ENCODE measurements at regions not wholly inside any gene's neighbourhood (a gene's known extent, or its start where the extent isn't known, plus 50 kb on each side); places are given as distances from the start of the nearest gene placed in this dataset.

GRCh38 chr1:14514739-14515138 is 83.7 kb upstream of the KAZN start:
- H3K18ac ChIP-seq (ENCODE audit: low read length) = no peak overlapping the region
- no peaks in the 10 kb centered on the region for H3K79me1 ChIP-seq (ENCODE audit: low read depth, low read length)
- H3K23ac ChIP-seq (ENCODE audit: low read depth, low read length, poor library complexity) = no peak overlapping the region
- WGBS, 2 donors (ENCODE audit: extremely low coverage in 2 of 2, insufficient read length in 2 of 2, insufficient replicate concordance in 1 of 2) = no CpG with 5 or more reads among the region's 2 CpGs
- H2BK120ac ChIP-seq (ENCODE audit: low read depth, low read length) = no peak overlapping the region
- no peak overlapping the region for H2BK5ac ChIP-seq (ENCODE audit: low read length)
- H3K27me3 ChIP-seq (ENCODE audit: control insufficient read depth in 3 of 3, insufficient read depth in 3 of 3, low read depth in 1 of 3, low read length in 3 of 3) = no peaks in the 10 kb centered on the region
- no peak for DNase-seq (ENCODE audit: low spot score)
- H3K4me3 ChIP-seq (ENCODE audit: low read length in 2 of 2) = no peak overlapping the region
- H3K4me1 ChIP-seq (ENCODE audit: control insufficient read depth in 2 of 2, insufficient read depth in 1 of 2, low read depth in 1 of 2, low read length in 2 of 2) = peaks cover 4 to 8% of the 10 kb centered on the region in 2 donors
- no peak overlapping the region for H2AFZ ChIP-seq (ENCODE audit: low read length)
- H2BK12ac ChIP-seq (ENCODE audit: low read length) = no peak overlapping the region
- no peak overlapping the region for H3K4me2 ChIP-seq (ENCODE audit: insufficient read depth, low read length, poor library complexity, severe bottlenecking)
- no peak overlapping the region for H2BK15ac ChIP-seq (ENCODE audit: low read length)
- H3K4ac ChIP-seq (ENCODE audit: low read length) = no peak overlapping the region
- no peaks in the 10 kb centered on the region for H3K36me3 ChIP-seq (replicated peaks in 1 of 2; ENCODE audit: control insufficient read depth in 2 of 2, insufficient read depth in 2 of 2, low read length in 2 of 2)
- no peaks in the 10 kb centered on the region for H3K9me3 ChIP-seq (replicated peaks in 1 of 2; ENCODE audit: control insufficient read depth in 2 of 2, insufficient read depth in 1 of 2, low read depth in 1 of 2, low read length in 2 of 2)
- no peak overlapping the region for H3K27ac ChIP-seq (replicated peaks; ENCODE audit: low read length)
- H4K8ac ChIP-seq (ENCODE audit: low read depth, low read length) = no peak overlapping the region
- no peak overlapping the region for H4K91ac ChIP-seq (ENCODE audit: low read depth, low read length, poor library complexity)
- H3K9ac ChIP-seq (ENCODE audit: low read depth, low read length, poor library complexity) = no peak overlapping the region
- no peak overlapping the region for H2AK5ac ChIP-seq (ENCODE audit: low read depth, low read length)
- no peak overlapping the region for H3K14ac ChIP-seq (ENCODE audit: low read length)

- Histone ChIP-seq H3K27ac (replicated peaks; ENCODE audit: low read length) (no peak overlapping the region), H3K27me3 (ENCODE audit: control insufficient read depth in 3 of 3, insufficient read depth in 3 of 3, low read depth in 1 of 3, low read length in 3 of 3) (no peaks in the 10 kb centered on the region), H4K91ac (ENCODE audit: low read depth, low read length, poor library complexity) (no peak overlapping the region), H4K8ac (ENCODE audit: low read depth, low read length) (no peak overlapping the region), H3K4me1 (ENCODE audit: control insufficient read depth in 2 of 2, insufficient read depth in 1 of 2, low read depth in 1 of 2, low read length in 2 of 2) (peaks cover 7% of the 10 kb centered on the region in 2 donors), H2AFZ (ENCODE audit: low read length) (no peak overlapping the region), H3K36me3 (replicated peaks in 1 of 2; ENCODE audit: control insufficient read depth in 2 of 2, insufficient read depth in 2 of 2, low read length in 2 of 2) (no peaks in the 10 kb centered on the region), H3K9ac (ENCODE audit: low read depth, low read length, poor library complexity) (no peak overlapping the region), H3K4me3 (ENCODE audit: low read length in 2 of 2) (no peak overlapping the region), H2BK12ac (ENCODE audit: low read length) (no peak overlapping the region), H3K79me1 (ENCODE audit: low read depth, low read length) (no peaks in the 10 kb centered on the region), H3K23ac (ENCODE audit: low read depth, low read length, poor library complexity) (no peak overlapping the region), H2BK15ac (ENCODE audit: low read length) (no peak overlapping the region), H3K4ac (ENCODE audit: low read length) (no peak overlapping the region), H2BK5ac (ENCODE audit: low read length) (no peak overlapping the region), H3K18ac (ENCODE audit: low read length) (peak overlapping the region; percentile 15), H3K4me2 (ENCODE audit: insufficient read depth, low read length, poor library complexity, severe bottlenecking) (no peak overlapping the region), H3K9me3 (replicated peaks in 1 of 2; ENCODE audit: control insufficient read depth in 2 of 2, insufficient read depth in 1 of 2, low read depth in 1 of 2, low read length in 2 of 2) (no peaks in the 10 kb centered on the region), H2BK120ac (ENCODE audit: low read depth, low read length) (no peak overlapping the region), H3K14ac (ENCODE audit: low read length) (no peak overlapping the region), H2AK5ac (ENCODE audit: low read depth, low read length) (no peak overlapping the region)
- DNase-seq (ENCODE audit: low spot score) = no peak
- WGBS, 2 donors (ENCODE audit: extremely low coverage in 2 of 2, insufficient read length in 2 of 2, insufficient replicate concordance in 1 of 2) = no CpG with 5 or more reads among the region's 6 CpGs
Observed at GRCh38 chr1:14516974-14517840, 81.3 kb upstream of the KAZN start.

DNA sequence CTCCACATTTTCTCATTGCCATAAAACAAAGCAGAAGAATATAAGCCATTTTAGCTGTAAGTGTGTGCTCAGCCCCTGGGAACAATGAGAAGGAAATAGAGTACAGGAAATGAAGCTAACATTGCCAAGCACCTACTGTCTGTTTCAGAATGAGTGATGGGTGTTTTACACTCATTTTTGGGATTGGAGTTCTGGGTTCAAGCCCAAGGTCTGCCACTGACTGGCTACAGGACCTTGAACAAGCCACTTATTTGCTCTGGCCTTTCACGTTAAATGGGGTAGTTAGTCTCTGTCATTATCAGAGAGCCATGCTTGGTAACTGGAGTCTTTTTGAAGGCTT is 80.7 kb upstream of the KAZN start:
- H3K18ac ChIP-seq (ENCODE audit: low read length) = no peak overlapping the region
- no peaks in the 10 kb centered on the region for H3K36me3 ChIP-seq (replicated peaks in 1 of 2; ENCODE audit: control insufficient read depth in 2 of 2, insufficient read depth in 2 of 2, low read length in 2 of 2)
- no peak for DNase-seq (ENCODE audit: low spot score)
- no peaks in the 10 kb centered on the region for H3K79me1 ChIP-seq (ENCODE audit: low read depth, low read length)
- no peak overlapping the region for H2BK120ac ChIP-seq (ENCODE audit: low read depth, low read length)
- no peak overlapping the region for H4K91ac ChIP-seq (ENCODE audit: low read depth, low read length, poor library complexity)
- no peak overlapping the region for H2BK12ac ChIP-seq (ENCODE audit: low read length)
- no peak overlapping the region for H2BK15ac ChIP-seq (ENCODE audit: low read length)
- H3K27me3 ChIP-seq (ENCODE audit: control insufficient read depth in 3 of 3, insufficient read depth in 3 of 3, low read depth in 1 of 3, low read length in 3 of 3) = no peaks in the 10 kb centered on the region
- no peak overlapping the region for H2AFZ ChIP-seq (ENCODE audit: low read length)
- no peak overlapping the region for H3K4ac ChIP-seq (ENCODE audit: low read length)
- WGBS, 2 donors (ENCODE audit: extremely low coverage in 2 of 2, insufficient read length in 2 of 2, insufficient replicate concordance in 1 of 2) = no CpG with 5 or more reads among the region's 1 CpG
- no peak overlapping the region for H3K14ac ChIP-seq (ENCODE audit: low read length)
- H3K4me3 ChIP-seq (ENCODE audit: low read length in 2 of 2) = no peak overlapping the region
- H3K9me3 ChIP-seq (replicated peaks in 1 of 2; ENCODE audit: control insufficient read depth in 2 of 2, insufficient read depth in 1 of 2, low read depth in 1 of 2, low read length in 2 of 2) = no peaks in the 10 kb centered on the region
- peaks cover 4 to 13% of the 10 kb centered on the region in 2 donors for H3K4me1 ChIP-seq (ENCODE audit: control insufficient read depth in 2 of 2, insufficient read depth in 1 of 2, low read depth in 1 of 2, low read length in 2 of 2)
- H3K4me2 ChIP-seq (ENCODE audit: insufficient read depth, low read length, poor library complexity, severe bottlenecking) = no peak overlapping the region
- no peak overlapping the region for H4K8ac ChIP-seq (ENCODE audit: low read depth, low read length)
- H3K9ac ChIP-seq (ENCODE audit: low read depth, low read length, poor library complexity) = no peak overlapping the region
- no peak overlapping the region for H3K27ac ChIP-seq (replicated peaks; ENCODE audit: low read length)
- no peak overlapping the region for H2AK5ac ChIP-seq (ENCODE audit: low read depth, low read length)
- H2BK5ac ChIP-seq (ENCODE audit: low read length) = no peak overlapping the region
- H3K23ac ChIP-seq (ENCODE audit: low read depth, low read length, poor library complexity) = no peak overlapping the region

GRCh38 chr1:14519976-14520375 is 78.5 kb upstream of the KAZN start:
- H3K9me3 ChIP-seq (replicated peaks in 1 of 2; ENCODE audit: control insufficient read depth in 2 of 2, insufficient read depth in 1 of 2, low read depth in 1 of 2, low read length in 2 of 2) = no peaks in the 10 kb centered on the region
- no peak overlapping the region for H3K23ac ChIP-seq (ENCODE audit: low read depth, low read length, poor library complexity)
- H3K27ac ChIP-seq (replicated peaks; ENCODE audit: low read length) = no peak overlapping the region
- no peak overlapping the region for H3K9ac ChIP-seq (ENCODE audit: low read depth, low read length, poor library complexity)
- H3K4me3 ChIP-seq (ENCODE audit: low read length in 2 of 2) = no peak overlapping the region
- no peak overlapping the region for H3K4ac ChIP-seq (ENCODE audit: low read length)
- peak overlapping the region; percentile 13 for H2AK5ac ChIP-seq (ENCODE audit: low read depth, low read length)
- no peaks in the 10 kb centered on the region for H3K27me3 ChIP-seq (ENCODE audit: control insufficient read depth in 3 of 3, insufficient read depth in 3 of 3, low read depth in 1 of 3, low read length in 3 of 3)
- H3K4me1 ChIP-seq (ENCODE audit: control insufficient read depth in 2 of 2, insufficient read depth in 1 of 2, low read depth in 1 of 2, low read length in 2 of 2) = peaks cover 4 to 12% of the 10 kb centered on the region in 2 donors
- no peak overlapping the region for H3K18ac ChIP-seq (ENCODE audit: low read length)
- H3K36me3 ChIP-seq (replicated peaks in 1 of 2; ENCODE audit: control insufficient read depth in 2 of 2, insufficient read depth in 2 of 2, low read length in 2 of 2) = no peaks in the 10 kb centered on the region
- H2BK5ac ChIP-seq (ENCODE audit: low read length) = no peak overlapping the region
- H3K4me2 ChIP-seq (ENCODE audit: insufficient read depth, low read length, poor library complexity, severe bottlenecking) = no peak overlapping the region
- no peak overlapping the region for H2BK120ac ChIP-seq (ENCODE audit: low read depth, low read length)
- no peak overlapping the region for H4K91ac ChIP-seq (ENCODE audit: low read depth, low read length, poor library complexity)
- H2BK15ac ChIP-seq (ENCODE audit: low read length) = peak overlapping the region; percentile 6
- H3K14ac ChIP-seq (ENCODE audit: low read length) = no peak overlapping the region
- no peak overlapping the region for H4K8ac ChIP-seq (ENCODE audit: low read depth, low read length)
- H3K79me1 ChIP-seq (ENCODE audit: low read depth, low read length) = no peaks in the 10 kb centered on the region
- H2BK12ac ChIP-seq (ENCODE audit: low read length) = no peak overlapping the region
- no peak overlapping the region for H2AFZ ChIP-seq (ENCODE audit: low read length)
- WGBS, 2 donors (ENCODE audit: extremely low coverage in 2 of 2, insufficient read length in 2 of 2, insufficient replicate concordance in 1 of 2) = no CpG with 5 or more reads among the region's 5 CpGs
- no peak for DNase-seq (ENCODE audit: low spot score)
